Muscle of arm (tissue), 1 donor: ENCODE measurements at regions not wholly inside any gene's neighbourhood (a gene's known extent, or its start where the extent isn't known, plus 50 kb on each side); places are given as distances from the start of the nearest gene placed in this dataset.
"Not testable (repeated sequence)": the region's sequence is repeated elsewhere in the genome, so short reads cannot be mapped to it uniquely, and the experiment has no call there.

Source experiments
- DNase-seq: peaks from one replicate; pipeline ENCODE4 v3.0.0-alpha.2; 2013

DNA sequence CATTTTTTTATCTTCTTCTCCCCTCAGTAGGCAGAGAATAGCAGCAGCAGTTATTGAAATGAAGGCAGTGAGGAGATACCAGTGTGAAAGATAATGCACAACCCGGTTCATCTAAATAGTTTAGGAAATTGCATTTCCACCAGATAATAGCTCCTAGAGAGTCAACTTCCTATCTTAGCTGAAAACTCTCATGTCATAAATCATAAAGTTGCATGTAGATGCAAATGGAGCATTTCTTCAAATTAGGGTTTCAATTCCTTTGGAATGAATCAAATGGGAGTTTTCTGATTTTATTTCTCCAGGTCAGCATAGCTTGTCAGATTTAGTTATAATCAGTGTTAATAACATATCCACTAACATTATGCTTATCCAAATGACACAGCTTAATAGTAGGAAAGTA is 335.3 kb downstream of the CNTNAP4 start:
- no peak for DNase-seq

DNA sequence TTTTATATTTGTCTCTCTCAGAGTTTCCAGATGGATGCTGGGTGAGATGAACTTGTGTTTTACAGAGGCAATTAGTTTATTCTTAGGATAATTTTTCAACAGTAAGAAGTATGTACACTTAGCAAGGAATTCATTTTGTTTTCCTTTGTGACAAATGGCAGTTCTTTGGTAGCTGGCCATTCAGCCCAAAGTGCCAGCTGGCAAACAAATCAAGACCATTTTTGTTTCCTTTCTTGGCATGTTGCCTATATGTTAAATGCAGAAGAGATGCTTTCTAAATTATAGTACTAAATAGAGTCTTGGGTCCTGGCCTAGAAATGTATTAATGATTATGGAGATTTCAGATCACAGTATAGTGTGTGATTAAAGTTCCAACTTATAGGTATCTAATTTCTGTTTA is 337.1 kb downstream of the CNTNAP4 start:
- DNase-seq, result peak; percentile 31

DNA sequence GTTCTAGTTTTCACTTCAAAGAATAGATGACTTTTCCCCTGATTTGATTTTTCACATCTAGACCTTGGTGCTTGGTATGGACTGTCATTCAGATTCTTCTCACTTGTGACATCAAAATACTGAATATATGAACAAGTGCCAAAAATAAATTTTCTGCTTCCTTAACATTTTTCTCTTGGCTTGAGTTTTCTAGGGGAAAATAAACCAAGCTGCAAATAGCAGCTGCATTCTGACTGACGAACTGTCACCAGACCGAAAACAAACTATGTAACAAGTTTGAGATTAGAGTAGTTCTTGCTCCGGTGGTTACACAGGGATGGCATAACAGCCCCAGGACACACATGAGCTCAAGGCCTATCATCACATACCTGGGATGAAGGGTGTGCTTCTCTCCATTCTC is 345.7 kb downstream of the CNTNAP4 start:
- no peak for DNase-seq

DNA sequence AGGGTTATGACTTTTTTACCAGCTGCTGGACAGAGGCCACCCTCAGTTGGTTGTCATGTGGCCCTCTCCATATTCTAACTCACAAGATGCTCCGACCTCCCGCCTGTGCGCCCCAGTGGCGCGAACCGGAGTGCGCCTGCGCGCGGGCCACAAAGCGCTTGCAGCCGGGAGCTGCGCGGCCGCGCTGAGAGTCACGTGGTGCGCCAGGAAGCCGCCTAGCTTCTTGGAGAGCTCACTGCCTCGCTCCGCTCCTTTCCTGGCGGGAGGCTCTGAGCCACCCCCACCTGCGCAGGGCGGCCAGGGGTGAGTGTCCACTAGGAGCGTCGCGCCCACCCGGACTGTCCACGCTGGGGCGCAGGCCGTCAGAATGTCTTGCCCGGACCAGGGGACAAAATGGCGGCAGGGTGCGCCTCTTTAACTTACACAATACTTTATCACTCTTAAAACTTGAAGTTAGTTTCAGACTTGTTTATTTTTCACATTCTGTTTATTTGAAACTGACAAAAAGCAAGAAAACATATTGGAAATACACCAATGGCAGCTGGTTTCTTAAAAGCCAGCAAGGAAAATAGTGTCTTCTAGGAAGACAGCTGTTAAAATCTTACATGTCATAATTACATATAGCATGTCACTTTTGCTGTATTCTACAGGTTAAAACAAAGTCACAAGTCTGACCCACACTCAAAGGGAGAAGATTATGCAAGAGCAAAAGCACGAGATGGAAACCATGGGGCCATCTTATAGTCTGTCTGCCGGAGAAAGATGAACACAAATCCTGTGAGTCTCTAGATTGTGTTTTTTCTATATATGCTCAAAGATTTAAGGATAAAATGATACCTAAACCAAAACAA is 357.9 kb downstream of the CNTNAP4 start:
- no peak for DNase-seq

DNA sequence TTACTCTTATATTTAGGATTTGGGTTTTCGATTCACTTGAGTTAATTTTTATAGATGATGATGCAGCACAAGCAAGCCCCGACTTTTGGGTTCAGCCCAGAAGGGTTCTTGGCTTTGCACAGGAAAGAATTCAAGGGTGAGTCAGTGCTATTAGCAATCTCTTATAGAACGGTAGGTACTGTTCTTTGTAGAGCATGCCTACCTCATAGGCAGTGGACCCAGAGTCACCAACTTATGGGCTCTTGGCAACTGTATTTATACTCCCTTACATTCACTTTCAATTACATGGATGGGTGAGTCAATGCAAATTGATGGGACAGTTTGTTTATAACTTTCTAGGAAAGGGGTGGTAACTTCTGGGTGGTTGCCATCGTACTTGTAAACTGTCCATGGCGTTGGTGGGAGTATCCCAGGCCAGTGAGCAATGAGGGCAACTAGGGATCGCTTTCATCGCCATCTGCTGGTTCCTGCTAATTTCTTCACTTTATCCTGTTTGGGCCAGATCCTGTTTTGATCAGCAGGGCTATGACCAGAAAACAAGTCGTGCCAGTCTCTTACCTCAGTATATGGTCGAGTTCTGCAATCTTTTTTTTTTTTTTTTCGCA is 362.6 kb downstream of the CNTNAP4 start:
- DNase-seq, result no peak

DNA sequence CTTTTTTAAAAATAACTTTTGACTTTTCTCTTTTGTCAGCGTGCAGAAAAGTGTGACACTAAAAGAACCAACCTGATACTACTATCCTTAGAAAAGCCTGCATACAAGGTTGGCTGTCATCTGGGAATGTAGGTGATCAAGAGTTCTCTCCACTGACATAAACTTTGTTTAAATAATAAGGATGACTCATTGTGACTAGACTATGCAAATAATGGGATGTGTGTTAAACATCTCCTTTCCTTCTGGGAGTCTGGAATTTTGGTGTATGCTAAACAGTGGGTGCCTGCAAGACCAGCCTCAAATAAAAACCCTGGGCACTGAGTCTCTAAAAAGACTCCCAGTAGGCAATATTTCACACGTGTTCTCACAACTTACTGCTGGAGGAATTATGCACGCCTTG is 373.4 kb downstream of the CNTNAP4 start:
- no peak for DNase-seq

DNA sequence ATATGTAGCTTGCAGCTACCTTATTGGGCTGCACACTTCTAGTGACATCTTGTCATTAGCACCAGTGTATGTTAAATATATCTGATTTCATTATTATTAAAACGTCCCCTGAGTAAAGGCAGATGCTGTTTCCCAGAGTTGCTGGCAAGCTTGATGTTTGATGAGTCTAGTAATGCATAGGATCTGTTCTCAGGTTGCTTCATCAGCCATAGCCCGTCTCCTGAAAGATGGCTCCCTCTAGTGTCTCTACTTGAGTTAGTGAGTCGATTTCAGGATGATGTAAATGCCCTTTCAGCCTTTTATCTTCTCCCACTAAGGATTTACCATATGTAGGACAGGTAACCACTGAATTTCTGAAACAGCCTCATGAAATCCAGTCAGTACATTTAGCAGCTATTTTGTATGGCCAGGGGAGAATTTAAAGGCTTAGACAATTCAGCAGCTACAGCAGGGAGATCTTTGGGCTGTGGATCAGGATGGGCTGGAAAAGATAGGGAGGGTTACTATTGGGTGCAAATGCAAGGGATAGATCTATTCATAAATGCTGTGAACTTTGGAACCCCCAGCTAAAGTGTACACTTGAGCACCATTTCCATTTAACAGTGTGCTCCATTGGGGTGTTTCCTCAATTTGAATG is 376.3 kb downstream of the CNTNAP4 start:
- DNase-seq, result peak; percentile 72

DNA sequence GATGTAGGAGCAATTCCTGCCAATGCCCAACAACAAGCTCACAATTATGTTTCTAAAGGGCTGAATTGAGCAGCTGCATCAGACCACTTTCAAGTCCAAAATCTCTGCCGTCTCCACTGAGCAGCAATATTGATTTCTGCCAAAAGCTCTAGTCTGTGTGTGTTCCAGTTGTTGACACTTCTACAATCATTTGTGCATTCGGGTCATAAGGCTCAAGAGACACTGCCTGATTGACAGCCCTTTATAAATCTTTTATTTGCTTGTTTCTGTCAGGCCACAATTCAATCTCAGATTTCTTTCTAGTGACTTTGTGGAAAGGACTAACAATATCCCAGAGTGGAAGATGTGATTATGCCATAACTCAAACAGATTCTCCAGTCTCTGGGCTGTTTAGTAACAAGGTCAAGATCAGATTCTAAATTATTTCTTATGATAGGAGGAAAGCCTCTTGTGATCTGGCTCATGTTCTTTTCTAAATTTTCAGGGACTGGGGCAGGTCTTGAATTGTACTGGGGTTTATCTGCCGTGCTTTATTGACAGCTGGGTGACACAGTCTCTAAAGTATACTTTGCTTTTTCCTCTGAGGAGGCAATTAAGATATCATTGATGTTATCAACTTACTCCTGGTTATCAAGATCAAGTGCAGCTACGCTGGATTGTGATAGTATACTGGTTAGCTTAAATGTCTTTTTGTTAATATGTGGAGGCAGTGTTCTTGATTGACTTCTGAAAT is 377.1 kb downstream of the CNTNAP4 start:
- no peak for DNase-seq

DNA sequence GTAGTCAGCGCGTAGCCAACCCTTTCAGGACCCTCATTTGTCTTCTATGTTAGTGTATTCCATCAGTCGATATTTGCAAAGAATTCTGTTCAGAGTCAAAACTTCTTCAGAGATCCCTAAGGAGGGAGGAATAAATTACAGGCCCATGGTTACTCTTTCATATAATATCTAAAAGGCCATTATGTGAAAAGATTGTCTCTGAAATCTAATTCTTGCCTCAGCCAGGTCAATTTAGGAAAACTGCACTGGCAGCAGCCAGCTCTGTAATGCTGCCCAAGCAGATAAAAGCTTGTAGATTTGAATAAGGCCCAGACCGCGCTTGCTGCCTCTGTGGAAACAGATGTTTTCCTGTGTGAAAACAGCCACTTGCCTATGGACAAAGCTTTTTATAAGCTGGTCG is 379.8 kb downstream of the CNTNAP4 start:
- no peak for DNase-seq

DNA sequence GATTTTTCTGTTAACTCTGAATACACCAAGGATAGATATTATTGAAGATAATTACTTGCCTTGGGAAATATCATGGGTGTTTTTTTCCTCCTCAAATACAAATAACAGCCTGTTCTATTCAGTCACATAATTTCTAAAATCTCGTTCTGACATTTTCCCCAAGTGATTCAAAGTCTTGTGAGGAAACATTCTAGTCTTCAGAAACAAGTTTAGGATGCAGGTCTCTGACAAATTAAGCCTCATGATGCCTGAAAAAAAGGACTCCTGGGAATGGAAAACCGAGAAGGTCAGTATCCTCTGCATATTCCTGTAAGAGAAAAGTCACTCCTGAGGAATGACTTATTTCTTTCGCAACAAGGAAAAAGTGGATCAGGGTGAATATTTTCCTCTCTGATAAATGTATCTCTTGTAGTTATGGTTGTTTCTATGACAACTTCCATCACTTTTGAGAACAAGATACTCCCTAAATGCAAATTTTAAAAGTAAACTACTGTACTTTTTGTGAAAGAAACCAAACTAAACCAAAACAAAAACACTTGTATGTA is 384.6 kb downstream of the CNTNAP4 start:
- no peak for DNase-seq

DNA sequence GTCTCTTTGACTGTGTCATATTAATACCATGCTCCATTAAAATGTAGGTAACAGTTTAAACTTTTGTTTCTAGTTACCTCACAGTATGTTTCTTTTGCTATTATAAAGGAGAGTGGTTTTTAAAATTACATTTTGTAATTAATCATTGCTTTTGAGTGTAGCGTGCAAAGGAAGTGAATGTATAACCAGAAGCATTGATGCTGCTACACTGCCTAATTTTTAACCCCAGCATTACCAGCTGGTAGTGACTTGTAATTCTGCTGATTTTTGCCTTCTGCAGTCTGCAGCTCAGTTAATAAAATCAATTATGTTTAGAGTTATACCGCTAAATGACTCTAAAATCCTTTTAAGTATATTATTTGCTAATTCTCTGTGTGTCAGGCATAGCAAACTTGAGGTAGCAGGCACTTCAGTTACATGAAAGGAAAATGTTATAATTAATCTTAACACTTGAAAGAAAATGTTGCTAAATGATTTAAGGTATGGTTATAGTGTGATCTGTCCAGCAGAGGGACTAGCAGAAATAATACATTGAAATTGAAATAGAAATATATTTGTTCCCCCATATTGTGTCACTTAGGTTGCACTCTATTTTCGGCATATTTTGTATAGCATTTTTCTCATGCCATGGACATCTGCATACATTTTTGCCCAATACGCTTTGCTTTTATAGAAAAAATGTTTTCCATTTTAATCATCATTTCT is 388.5 kb downstream of the CNTNAP4 start:
- DNase-seq, result no peak

DNA sequence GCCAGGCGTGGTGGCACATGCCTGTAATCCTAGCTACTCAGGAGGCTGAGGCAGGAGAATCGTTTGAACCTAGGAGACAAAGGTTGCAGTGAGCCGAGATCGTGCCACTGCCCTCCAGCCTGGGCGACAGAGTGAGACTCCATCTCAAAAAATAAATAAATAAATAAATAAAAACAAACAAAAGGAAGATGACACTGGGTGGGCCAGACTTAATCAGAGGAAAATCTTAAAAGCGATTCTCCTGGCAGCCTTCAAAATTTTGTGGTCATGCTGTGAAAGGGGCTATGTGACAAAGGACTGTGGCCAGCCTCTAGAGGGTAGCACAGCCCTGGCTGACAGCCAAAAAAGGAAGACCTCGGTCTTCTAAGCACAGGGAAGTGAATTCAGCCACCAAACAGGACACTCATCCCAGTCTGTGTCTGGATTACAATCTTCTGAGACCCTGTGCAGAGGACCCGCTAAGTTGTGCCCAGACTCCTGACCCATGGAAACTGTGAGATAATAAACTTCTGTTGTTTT is 391.1 kb downstream of the CNTNAP4 start:
- no peak for DNase-seq

DNA sequence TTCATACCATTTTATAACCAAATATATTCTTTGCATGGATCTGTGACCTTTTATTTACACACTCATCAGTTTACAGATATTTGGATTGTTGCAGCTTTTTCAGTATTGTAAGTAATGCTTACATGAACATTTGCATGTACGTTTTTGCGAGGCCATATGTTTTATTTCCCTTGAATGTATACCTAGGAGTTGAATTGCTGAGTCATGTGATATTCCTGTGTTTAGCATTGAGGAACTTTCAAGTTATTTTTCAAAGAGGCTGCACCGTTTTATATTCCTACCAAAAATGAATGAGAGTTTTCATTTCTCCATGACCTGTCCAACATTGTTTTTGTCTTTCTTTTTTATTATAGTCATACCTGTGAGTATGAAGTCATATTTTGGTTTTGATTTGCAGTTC is 392.1 kb downstream of the CNTNAP4 start:
- DNase-seq, result no peak

DNA sequence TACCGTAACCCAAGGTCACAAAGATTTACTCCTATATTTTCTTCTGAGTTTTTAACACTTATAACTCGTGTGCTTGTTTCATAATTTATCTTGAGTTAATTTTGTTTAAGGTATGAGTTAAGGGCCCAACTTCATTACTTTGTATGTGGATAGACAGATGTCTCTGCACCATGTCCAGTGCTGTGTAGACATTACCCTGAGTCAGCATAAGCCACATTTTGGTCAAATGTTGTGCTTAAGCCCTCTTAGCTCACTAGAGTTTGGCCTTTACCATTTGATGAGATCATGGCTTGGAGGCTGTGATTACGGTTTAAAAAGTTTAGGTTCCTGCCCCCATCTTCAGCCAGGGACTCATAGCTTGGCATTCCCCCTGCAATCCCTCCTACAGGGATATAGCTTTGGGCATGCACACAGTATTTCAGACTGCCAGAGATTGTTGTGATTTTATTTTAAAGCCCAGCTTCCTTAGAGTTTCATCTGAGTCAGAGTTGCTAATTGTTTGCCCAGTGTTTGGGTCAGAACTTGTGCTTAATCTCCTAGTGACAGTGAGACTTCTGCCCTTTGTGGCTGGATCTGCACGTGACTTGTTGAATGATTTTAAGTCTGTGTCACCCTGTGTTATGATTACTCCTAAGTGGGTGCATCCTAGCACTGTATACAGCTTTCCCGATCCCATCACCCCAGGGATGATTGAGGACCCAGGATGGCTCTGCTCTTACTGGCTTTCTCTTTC is 393.1 kb downstream of the CNTNAP4 start:
- no peak for DNase-seq

DNA sequence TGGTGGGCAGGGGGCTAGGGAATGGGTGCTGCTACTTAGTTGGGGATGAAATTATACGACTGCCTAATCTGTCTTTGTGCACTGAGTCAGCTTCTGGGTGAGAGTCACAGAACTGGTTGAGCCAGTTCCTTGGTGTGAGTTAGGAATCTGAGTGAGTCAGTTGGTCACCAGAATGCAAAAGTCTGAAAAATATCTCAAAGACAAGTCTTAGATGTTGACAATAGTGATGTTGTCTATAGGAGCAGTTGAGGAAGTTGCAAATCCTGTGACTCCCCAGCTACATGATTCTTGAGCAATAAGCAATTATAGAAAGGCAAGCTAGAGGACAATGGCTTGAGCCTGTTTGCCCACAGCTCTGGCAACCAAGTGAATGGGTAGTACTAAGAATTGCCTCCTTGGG is 399.2 kb downstream of the CNTNAP4 start:
- DNase-seq, result no peak

DNA sequence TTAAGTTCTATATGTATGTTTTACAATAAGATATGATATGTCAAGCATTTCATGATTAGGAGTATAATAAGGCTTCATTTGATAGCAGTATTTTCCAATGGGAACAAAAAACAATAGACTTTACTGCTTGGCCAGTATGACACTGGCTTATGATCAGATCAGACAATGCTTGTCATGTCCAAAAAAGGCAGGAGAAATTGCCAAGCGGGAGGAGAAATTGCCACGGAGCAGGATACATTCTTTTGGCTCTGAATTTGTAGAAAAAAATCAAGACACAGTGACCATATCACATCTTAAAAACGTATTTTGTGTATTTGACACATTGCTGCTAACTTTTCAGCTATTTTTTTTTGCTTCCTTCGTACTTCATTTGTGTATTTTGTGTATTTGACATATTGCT is 404.1 kb downstream of the CNTNAP4 start:
- peak; percentile 17 for DNase-seq

DNA sequence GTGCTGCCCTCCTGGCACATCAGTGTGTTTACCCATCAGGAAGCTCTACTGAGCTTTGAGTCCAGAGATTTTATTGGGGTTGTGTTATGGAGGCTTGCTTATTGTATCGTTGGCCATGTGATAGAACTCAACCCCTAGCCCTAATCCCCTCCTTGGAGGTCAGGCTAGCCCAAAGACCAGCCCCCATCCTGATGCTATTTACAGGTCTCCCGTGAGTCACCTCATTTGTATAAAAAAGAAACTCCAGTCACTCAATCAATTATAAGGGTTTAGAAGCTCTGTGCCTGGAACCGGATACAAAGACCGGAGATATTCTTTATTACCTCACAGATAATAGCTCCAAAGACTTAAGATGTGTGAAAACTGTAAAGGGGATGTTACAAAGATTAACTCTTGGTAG is 405.9 kb downstream of the CNTNAP4 start:
- no peak for DNase-seq

DNA sequence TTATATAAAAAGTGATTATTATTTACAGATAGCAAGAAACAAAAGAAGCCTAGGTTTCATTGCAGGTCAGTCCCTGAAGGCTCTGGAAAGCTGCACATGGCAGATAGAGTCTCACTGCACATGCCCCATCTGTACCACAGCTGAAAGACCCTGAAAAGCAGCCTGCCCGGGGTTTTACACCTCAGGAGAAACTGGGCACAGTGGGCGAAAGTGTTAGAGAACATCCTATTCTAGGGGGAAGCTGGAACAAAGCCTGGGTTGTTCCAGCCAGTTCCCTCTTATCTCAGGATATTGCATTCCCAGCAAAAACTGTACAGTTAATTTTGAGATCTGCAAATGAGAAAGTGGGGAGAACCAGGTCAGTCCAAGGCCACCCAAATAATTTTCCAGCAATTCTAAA is 419.7 kb downstream of the CNTNAP4 start:
- no peak for DNase-seq

DNA sequence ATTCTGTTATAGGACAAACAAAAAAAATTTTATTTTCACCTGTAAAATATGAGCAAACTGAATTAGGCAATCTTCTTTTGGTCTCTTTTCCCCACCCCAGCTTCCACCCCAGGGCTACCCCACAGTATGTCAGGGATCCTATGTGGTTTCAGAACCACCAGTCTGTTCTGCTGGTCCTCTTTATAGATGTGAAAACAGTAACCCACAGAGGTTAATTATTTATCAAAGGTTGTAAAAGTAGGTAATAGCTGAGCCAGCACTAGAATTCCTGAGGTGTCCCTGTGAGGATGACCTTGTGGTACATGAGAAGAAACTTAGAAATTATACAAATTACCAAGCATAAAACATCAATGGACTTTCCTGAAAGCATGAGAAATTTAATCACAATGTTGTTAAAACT is 428.7 kb downstream of the CNTNAP4 start:
- no peak for DNase-seq

DNA sequence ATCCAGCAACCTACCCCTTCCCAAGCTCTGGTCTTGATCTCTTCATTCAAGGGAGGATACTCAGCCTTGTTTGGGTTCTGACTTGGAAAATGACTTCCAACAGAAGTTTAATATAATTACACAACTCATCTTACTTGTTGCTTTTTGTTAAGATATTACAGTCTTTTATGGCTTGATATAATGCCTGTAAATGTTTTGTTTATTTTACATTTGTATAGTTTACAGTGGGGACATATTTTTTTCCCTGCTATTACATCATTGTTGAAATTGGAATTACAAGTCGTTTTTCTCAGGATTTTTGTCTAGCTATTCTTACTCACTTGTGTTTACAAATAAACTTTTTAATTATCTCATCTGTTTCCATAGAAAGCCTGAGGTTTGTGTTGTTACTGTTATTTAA is 436.0 kb downstream of the CNTNAP4 start:
- DNase-seq, result no peak

DNA sequence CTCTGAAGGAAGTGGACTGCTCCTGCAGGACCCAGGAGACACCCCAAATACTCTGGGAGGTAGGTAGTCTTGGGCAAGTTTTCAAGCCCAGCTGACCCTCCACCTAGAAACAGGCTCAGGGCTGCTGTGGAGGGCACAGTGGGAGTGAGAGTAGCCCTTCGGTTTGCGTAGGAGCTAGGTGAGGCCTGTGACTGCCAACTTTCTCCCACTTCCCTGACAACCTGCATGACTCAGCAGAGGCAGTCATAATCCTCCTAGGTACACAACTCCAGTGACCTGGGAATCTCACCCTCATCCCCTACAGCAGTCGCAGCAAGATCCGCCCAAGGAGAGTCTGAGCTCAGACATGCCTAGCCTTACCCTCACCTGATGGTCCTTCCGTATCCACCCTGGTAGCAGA is 439.1 kb downstream of the CNTNAP4 start:
- DNase-seq, result not testable (repeated sequence)
